ENCODE measurements at regions not wholly inside any gene's neighbourhood (a gene's known extent, or its start where the extent isn't known, plus 50 kb on each side); places are given as distances from the start of the nearest gene placed in this dataset.

DNA sequence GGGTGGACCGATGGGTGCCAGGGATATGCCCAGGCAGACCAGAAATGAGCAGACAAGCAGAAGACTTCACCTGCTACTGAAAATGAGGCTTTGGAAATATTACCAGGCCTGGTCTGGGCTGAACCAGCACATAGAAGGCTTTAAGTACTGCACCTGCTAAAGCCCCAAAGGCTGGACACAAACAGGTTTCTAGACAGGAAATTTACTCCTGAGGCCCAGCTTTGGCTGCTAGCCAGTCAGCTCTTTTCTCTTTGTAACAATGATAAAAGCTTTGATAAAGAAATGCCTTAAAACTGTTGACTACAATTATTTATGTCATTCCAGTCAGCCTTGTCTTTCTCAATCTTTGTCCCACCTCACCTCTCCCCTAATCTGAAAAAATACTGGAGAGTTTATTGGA, 228.9 kb upstream of the EGLN3 start:
- in situ Hi-C loops (cut with HindIII; ENCODE audit: low sequenced_read_pairs) = no loop called here
- no peak for DNase-seq (ENCODE audit: low read depth)
- TF ChIP-seq, protein P1, sequence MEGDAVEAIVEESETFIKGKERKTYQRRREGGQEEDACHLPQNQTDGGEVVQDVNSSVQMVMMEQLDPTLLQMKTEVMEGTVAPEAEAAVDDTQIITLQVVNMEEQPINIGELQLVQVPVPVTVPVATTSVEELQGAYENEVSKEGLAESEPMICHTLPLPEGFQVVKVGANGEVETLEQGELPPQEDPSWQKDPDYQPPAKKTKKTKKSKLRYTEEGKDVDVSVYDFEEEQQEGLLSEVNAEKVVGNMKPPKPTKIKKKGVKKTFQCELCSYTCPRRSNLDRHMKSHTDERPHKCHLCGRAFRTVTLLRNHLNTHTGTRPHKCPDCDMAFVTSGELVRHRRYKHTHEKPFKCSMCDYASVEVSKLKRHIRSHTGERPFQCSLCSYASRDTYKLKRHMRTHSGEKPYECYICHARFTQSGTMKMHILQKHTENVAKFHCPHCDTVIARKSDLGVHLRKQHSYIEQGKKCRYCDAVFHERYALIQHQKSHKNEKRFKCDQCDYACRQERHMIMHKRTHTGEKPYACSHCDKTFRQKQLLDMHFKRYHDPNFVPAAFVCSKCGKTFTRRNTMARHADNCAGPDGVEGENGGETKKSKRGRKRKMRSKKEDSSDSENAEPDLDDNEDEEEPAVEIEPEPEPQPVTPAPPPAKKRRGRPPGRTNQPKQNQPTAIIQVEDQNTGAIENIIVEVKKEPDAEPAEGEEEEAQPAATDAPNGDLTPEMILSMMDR (IDR thresholded peaks at IDR 0.05; ENCODE audit: low read depth, low read length, missing control alignments) = no peak

DNA sequence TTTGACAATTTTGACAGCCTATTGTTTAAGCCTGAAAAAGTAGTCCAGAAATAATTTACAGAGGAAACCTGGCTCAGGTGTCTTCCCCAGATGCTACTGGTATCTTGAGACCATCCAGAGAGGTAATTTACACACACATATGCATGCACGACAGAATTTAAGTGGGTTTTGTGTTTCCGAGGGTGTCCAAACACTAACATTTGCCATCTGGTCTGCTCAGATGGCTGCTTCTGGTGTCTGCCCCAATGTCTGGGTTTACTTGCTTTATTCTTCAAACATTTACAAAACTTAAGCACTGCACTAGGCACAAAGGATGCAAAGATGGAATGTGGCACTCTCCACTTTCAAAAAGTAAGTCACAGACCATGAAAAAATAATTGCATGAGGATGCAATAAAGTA, 226.6 kb upstream of the EGLN3 start:
- DNase-seq (ENCODE audit: low read depth) = no peak
- no peak overlapping the region for H3K4me3 ChIP-seq (ENCODE audit: low read depth, low read length)
- TF ChIP-seq, protein P1 (IDR thresholded peaks at IDR 0.05; ENCODE audit: low read depth, low read length, missing control alignments) = no peak
- in situ Hi-C loops (cut with HindIII; ENCODE audit: low sequenced_read_pairs) = no loop called here

More for the DNA sequence above, 228.9 kb upstream of the EGLN3 start:
- no peak overlapping the region for H3K4me3 ChIP-seq (ENCODE audit: low read depth, low read length)

DNA sequence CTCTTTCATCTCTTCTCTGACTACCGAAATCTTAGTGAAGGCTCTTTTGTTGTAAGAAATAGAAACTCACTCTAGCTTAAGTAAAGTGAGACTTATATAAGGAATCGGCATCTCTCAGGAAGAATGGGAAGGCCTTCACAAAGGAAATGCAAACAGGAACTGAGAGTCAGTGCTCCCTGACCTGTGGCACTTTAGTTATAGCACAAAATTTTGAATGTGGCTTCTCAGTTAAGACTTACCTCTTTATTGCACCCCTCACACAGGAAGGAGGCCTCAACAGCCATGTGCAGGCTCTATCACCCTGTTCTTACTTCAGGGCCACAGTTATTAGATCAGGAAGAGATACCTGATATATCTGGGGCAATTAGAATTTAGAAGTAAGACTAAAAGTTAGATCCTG, 224.7 kb upstream of the EGLN3 start:
- in situ Hi-C loops (cut with HindIII; ENCODE audit: low sequenced_read_pairs) = no loop called here
- no peak for DNase-seq (ENCODE audit: low read depth)
- no peak overlapping the region for H3K4me3 ChIP-seq (ENCODE audit: low read depth, low read length)
- TF ChIP-seq, protein P1 (IDR thresholded peaks at IDR 0.05; ENCODE audit: low read depth, low read length, missing control alignments) = no peak

DNA sequence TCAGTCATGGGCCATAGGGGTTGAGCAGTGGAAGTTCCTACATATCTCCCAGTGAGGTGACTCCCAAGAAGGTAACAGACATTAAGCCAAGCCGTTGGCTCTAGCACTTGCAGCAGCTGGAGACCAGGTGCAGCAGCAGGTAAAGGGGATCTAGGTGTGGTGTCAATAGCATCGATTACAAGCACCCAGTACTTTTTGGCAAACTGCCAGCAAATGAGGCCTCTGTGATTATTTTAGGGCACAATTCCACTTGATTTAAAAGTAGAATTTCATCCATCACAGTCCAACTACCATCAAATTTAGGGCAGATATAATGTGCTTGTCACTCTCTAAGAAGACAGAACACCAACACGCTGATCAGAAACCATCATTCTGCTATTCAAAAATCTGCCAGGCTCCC, 224.1 kb upstream of the EGLN3 start:
- TF ChIP-seq, protein P1 (IDR thresholded peaks at IDR 0.05; ENCODE audit: low read depth, low read length, missing control alignments) = no peak
- H3K4me3 ChIP-seq (ENCODE audit: low read depth, low read length) = no peak overlapping the region
- in situ Hi-C loops (cut with HindIII; ENCODE audit: low sequenced_read_pairs) = no loop called here
- no peak for DNase-seq (ENCODE audit: low read depth)

DNA sequence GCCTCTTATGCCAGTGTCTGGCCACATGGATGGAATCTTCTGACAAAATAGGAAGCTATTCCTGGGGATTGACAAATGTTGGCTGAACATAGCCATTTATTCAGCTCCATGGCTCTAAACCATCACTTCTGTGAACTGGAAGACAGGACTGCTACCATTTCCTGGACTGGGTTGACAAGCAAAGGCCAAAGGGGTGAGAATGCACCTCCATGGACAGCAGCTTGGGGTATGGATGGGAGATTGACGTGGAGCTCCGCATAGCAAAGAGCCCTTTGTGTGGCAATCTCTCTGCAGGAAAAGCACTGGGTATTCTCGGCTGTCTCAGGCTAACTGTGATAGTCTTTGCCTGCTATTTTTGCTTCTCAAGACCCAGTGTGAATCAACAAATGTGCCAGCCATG, 223.0 kb upstream of the EGLN3 start:
- in situ Hi-C loops (cut with HindIII; ENCODE audit: low sequenced_read_pairs) = no loop called here
- DNase-seq (ENCODE audit: low read depth) = no peak
- H3K4me3 ChIP-seq (ENCODE audit: low read depth, low read length) = no peak overlapping the region
- TF ChIP-seq, protein P1 (IDR thresholded peaks at IDR 0.05; ENCODE audit: low read depth, low read length, missing control alignments) = no peak

DNA sequence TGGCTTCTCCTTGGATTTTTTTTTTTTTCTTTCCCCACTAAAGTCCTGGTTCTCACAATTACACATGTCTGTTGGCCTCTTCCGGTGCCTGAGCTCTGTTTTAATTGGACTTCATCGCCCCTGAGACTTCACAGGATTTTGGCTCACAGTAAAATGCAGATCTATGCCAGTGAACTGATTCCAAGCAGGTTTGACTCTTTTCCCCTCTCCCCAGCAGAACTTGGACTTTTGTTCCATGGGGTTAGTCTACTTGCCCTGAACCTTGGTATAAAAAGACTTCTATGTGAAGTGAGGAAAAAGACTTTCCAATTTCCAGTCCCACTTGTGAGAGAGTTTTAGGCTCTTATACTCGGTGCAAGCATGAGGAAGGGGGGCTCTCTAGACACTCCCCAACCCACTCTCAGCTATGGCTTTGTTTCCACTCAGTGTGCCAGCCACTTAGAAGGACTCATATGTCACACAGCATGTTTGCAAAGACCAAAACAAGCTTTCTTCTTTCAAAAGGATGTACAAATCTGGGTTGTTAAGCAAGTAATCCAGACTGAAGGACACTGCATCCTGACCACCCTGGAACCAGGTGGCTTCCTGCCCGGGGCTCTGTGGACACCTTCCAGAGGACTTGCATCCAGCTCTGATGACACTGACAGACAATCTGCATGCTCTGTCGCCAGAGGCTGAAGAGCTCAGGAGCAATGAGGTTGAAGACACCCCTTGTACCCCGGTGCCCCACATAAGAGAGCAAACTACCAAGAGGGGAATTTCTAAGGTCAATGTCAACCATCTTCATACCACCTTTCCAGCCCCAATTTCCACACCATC, 221.9 kb upstream of the EGLN3 start:
- in situ Hi-C loops (cut with HindIII; ENCODE audit: low sequenced_read_pairs) = no loop called here
- TF ChIP-seq, protein P1 (IDR thresholded peaks at IDR 0.05; ENCODE audit: low read depth, low read length, missing control alignments) = no peak
- no peak for DNase-seq (ENCODE audit: low read depth)
- no peak overlapping the region for H3K4me3 ChIP-seq (ENCODE audit: low read depth, low read length)
